ENCODE measurements at regions not wholly inside any gene's neighbourhood (a gene's known extent, or its start where the extent isn't known, plus 50 kb on each side); places are given as distances from the start of the nearest gene placed in this dataset.

DNA sequence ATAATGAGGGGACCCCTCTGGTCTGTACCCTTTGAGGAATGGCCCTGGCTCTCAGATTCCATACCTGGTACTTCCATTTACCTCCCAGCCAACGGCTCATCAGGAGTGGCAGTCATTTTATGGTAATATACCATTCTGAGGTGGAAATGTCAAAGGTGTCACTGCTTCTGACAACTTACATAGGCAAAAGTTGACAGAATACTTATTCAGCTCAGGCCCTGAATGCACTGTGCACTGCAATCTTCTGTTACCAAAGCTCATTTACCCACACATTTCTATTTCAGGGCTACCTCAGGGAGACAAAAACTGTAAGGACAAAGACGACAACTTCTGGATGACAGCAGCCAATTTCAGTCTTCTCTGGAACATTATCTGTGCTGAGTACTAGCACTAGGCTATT lies 212.2 kb upstream of the TMEM260 start:
- DNase-seq (ENCODE audit: low read depth, low spot score) = no peak
- H3K4me3 ChIP-seq (ENCODE audit: low read depth, low read length) = no peak overlapping the region
- CTCF ChIA-PET = interaction anchor here (0.7 to 1.7 kb wide), 2 partner anchors 27 to 638 kb away, joined by 4 to 5 read pairs; no protein-coding TSS in a partner anchor
- TF ChIP-seq, protein P1, sequence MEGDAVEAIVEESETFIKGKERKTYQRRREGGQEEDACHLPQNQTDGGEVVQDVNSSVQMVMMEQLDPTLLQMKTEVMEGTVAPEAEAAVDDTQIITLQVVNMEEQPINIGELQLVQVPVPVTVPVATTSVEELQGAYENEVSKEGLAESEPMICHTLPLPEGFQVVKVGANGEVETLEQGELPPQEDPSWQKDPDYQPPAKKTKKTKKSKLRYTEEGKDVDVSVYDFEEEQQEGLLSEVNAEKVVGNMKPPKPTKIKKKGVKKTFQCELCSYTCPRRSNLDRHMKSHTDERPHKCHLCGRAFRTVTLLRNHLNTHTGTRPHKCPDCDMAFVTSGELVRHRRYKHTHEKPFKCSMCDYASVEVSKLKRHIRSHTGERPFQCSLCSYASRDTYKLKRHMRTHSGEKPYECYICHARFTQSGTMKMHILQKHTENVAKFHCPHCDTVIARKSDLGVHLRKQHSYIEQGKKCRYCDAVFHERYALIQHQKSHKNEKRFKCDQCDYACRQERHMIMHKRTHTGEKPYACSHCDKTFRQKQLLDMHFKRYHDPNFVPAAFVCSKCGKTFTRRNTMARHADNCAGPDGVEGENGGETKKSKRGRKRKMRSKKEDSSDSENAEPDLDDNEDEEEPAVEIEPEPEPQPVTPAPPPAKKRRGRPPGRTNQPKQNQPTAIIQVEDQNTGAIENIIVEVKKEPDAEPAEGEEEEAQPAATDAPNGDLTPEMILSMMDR (IDR thresholded peaks at IDR 0.05; ENCODE audit: insufficient read depth, low read length, missing control alignments) = no peak
- POLR2A ChIA-PET = no interaction called here

DNA sequence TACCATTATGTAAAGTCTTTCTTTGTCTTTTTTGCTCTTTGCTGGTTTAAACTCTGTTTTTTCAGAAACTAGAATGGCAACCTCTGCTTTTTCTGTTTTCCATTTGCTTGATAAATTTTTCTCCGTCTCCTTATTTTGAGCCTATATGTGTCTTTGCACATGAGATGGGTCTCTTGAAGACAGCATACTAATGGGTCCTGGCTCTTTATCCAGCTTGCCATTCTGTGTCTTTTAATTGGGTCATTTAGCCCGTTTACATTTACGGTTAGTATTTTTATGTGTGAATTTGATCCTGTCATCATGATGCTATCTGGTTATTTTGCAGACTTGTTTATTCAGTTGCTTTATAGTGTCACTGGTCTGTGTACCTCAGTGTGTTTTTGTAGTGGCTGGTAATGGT lies 207.9 kb upstream of the TMEM260 start:
- no peak overlapping the region for H3K4me3 ChIP-seq (ENCODE audit: low read depth, low read length)
- ChIA-PET CTCF (no interaction called here), POLR2A (no interaction called here)
- DNase-seq (ENCODE audit: low read depth, low spot score) = no peak
- TF ChIP-seq, protein P1 (IDR thresholded peaks at IDR 0.05; ENCODE audit: insufficient read depth, low read length, missing control alignments) = no peak

GRCh38 chr14:56374421-56374820 lies 205.2 kb upstream of the TMEM260 start:
- H3K4me3 ChIP-seq (ENCODE audit: low read depth, low read length) = no peak overlapping the region
- TF ChIP-seq, protein P1 (IDR thresholded peaks at IDR 0.05; ENCODE audit: insufficient read depth, low read length, missing control alignments) = no peak
- DNase-seq (ENCODE audit: low read depth, low spot score) = no peak
- ChIA-PET POLR2A (no interaction called here), CTCF (no interaction called here)

- ChIA-PET POLR2A (no interaction called here), CTCF (interaction anchor here (1.2 kb wide), 1 partner anchor 113 kb away, joined by 4 read pairs; no protein-coding TSS in a partner anchor)
- no peak overlapping the region for H3K4me3 ChIP-seq (ENCODE audit: low read depth, low read length)
- TF ChIP-seq, protein P1 (IDR thresholded peaks at IDR 0.05; ENCODE audit: insufficient read depth, low read length, missing control alignments) = no peak
- DNase-seq (ENCODE audit: low read depth, low spot score) = no peak
Measured at GRCh38 chr14:56378046-56378445, 201.6 kb upstream of the TMEM260 start.

- H3K4me3 ChIP-seq (ENCODE audit: low read depth, low read length) = no peak overlapping the region
- DNase-seq (ENCODE audit: low read depth, low spot score) = peak; percentile 14
- ChIA-PET POLR2A (no interaction called here), CTCF (interaction anchor here (1.2 to 2.1 kb wide), 2 partner anchors 44 to 113 kb away, joined by 4 to 6 read pairs; no protein-coding TSS in a partner anchor)
- TF ChIP-seq, protein P1 (IDR thresholded peaks at IDR 0.05; ENCODE audit: insufficient read depth, low read length, missing control alignments) = no peak
Measured at GRCh38 chr14:56378475-56378877, 201.1 kb upstream of the TMEM260 start.

- POLR2A ChIA-PET = no interaction called here
- CTCF ChIA-PET = interaction anchor here (1.5 to 2.1 kb wide), 3 partner anchors 39 to 298 kb away, joined by 4 to 6 read pairs (median 4); no protein-coding TSS in a partner anchor
- no peak for DNase-seq (ENCODE audit: low read depth, low spot score)
- no peak overlapping the region for H3K4me3 ChIP-seq (ENCODE audit: low read depth, low read length)
- TF ChIP-seq, protein P1 (IDR thresholded peaks at IDR 0.05; ENCODE audit: insufficient read depth, low read length, missing control alignments) = no peak
Measured at GRCh38 chr14:56379956-56380355, 199.6 kb upstream of the TMEM260 start.

Data from AG04449 (cell line).